Stomach smooth muscle (tissue), 2 donors: ENCODE measurements at regions not wholly inside any gene's neighbourhood (a gene's known extent, or its start where the extent isn't known, plus 50 kb on each side); places are given as distances from the start of the nearest gene placed in this dataset.
"Not testable (repeated sequence)": the region's sequence is repeated elsewhere in the genome, so short reads cannot be mapped to it uniquely, and the experiment has no call there.

Experiments
- H3K27ac ChIP-seq: one replicate; pipeline ENCODE4 v1.7.0; 2013; ENCODE audit warnings: mild to moderate bottlenecking, low read length, inconsistent platforms
- H3K27me3 ChIP-seq, 2 donors: one replicate each; pipeline ENCODE4 v1.7.0; 2013; ENCODE audit warnings: low read length in 2 of 2; ENCODE audit not compliant: insufficient read depth in 2 of 2, control insufficient read depth in 1 of 2
- H3K36me3 ChIP-seq, 2 donors: one replicate each; pipeline ENCODE4 v1.7.0; 2013; ENCODE audit warnings: low read length in 2 of 2; ENCODE audit not compliant: control insufficient read depth in 2 of 2, insufficient read depth in 2 of 2
- H3K4me1 ChIP-seq: one replicate; pipeline ENCODE4 v1.7.0; 2013; ENCODE audit warnings: low read length; ENCODE audit not compliant: control insufficient read depth, insufficient read depth
- H3K4me3 ChIP-seq, 2 donors: one replicate each; pipeline ENCODE4 v1.7.0; 2013; ENCODE audit warnings: low read length in 2 of 2
- H3K9ac ChIP-seq, 2 donors: one replicate each; pipeline ENCODE4 v1.7.0; 2013; ENCODE audit warnings: low read length in 2 of 2, mild to moderate bottlenecking in 1 of 2
- H3K9me3 ChIP-seq, 2 donors: one replicate each; pipeline ENCODE4 v1.7.0; 2013; ENCODE audit warnings: low read length in 2 of 2; ENCODE audit not compliant: control insufficient read depth in 2 of 2
- donor health status: healthy.
- donor health status: Pancreatic carcinoma.

DNA sequence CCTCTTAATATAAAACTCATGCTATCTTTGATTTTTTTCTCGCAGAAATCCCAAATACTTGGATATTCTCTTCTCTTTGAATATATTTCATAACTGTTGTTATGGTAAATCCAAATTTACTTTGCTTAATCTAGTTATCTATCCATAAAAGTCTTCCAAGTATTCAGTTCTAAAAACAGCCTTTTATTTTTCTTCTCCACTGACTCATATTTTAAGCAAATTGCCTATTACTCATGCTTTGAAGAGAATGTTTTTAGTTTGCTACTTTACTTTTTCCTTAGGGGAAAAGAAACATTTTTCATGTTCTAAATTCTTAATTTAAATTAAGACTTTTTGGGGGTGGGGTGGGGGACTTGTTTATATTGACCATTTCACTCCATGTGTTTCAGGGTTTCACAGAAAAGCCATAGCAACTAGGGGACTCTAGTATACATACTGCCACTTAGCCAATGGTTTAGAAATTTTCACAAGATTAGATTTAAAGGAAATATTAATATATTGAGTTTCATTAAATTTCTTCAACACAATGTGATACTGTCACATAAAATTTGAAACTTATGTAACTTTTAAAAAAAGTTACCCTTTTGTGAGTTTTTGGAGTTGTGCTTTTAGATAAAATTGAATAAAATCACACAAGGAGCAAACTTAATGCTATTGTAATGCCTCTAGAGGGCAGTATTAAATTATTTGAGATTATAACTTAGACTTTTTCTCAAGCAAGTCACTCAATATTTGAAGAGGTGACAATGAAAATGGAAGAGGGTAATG lies 545.8 kb upstream of the ARRDC3 start:
- H3K4me1 ChIP-seq: no peaks in the 10 kb centered on the region
- no peak overlapping the region for H3K9ac ChIP-seq
- H3K9me3 ChIP-seq: no peaks in the 10 kb centered on the region
- H3K4me3 ChIP-seq: no peak overlapping the region
- H3K27me3 ChIP-seq: no peaks in the 10 kb centered on the region
- H3K36me3 ChIP-seq: no peaks in the 10 kb centered on the region
- H3K27ac ChIP-seq: no peak overlapping the region

DNA sequence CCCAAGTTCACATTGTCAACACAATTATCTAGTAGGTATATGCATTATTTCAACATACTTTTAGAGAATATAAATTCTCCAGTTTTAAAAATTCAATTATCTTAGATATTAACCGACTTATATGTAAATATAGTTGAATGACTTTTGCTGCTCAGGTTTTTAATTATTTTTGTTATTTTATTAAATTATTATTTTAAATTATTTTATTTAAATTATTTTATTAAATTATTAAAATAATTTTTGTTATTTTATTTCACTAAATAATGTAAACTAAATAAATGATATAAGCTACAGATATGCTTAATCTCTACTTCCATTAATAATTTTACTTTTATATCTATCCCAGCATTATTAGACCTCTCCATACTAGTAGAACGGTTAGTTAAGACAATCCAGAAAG lies 544.3 kb upstream of the ARRDC3 start:
- H3K9me3 ChIP-seq: no peaks in the 10 kb centered on the region
- H3K27ac ChIP-seq: no peak overlapping the region
- no peak overlapping the region for H3K9ac ChIP-seq
- no peak overlapping the region for H3K4me3 ChIP-seq
- no peaks in the 10 kb centered on the region for H3K36me3 ChIP-seq
- H3K4me1 ChIP-seq: no peaks in the 10 kb centered on the region
- no peaks in the 10 kb centered on the region for H3K27me3 ChIP-seq

DNA sequence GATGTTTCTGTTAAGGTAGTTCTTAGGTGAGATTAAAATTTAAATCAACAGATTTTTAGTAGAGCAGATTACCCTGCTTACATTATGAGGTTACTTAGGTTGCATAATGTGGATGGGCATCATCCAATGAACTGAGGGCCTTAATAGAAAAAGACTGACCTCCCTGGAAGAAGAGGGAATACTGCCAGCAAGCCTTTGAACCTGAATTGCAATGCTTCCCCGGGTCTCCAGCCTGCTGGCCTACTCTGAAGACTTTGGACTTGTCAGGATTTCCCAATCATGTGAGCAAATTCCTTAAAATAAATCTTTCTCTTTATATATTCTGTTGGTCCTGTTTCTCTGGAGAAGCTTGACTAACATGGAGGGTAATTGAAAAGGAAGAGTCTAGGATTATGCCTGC lies 542.1 kb upstream of the ARRDC3 start:
- no peaks in the 10 kb centered on the region for H3K4me1 ChIP-seq
- no peaks in the 10 kb centered on the region for H3K27me3 ChIP-seq
- no peaks in the 10 kb centered on the region for H3K36me3 ChIP-seq
- no peak overlapping the region for H3K9ac ChIP-seq
- no peak overlapping the region for H3K4me3 ChIP-seq
- no peak overlapping the region for H3K27ac ChIP-seq
- H3K9me3 ChIP-seq: no peaks in the 10 kb centered on the region

DNA sequence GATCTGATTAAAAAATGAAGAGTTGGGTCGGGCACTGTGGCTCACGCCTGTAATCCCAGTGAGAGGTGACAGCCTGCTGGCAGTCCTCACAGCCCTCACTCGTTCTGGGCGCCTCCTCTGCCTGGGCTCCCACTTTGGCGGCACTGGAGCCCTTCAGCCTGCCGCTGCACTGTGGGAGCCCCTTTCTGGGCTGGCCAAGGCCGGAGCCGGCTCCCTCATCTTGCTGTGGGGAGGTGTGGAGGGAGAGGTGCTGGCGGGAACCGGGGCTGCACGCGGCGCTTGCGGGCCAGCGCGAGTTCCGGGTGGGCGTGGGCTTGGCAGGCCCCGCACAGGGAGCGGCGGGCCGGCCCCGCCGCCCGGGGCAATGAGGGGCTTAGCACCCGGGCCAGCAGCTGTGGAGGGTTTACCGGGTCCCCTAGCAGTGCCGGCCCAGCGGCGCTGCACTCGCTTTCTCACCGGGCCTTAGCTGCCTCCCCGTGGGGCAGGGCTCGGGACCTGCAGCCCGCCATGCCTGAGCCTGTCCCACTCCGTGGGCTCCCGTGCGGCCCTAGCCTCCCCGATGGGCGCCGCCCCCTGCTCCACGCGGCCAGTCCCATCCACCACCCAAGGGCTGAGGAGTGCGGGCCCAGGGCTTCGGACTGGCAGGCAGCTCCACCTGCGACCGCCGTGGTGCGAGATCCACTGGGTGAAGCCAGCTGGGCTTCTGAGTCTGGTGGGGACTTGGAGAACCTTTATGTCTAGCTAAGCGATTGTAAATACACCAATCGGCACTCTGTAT lies 534.1 kb upstream of the ARRDC3 start:
- H3K4me3 ChIP-seq, H3K27ac ChIP-seq, H3K9ac ChIP-seq, H3K9me3 ChIP-seq, H3K4me1 ChIP-seq, H3K36me3 ChIP-seq, H3K27me3 ChIP-seq: not testable (repeated sequence)

DNA sequence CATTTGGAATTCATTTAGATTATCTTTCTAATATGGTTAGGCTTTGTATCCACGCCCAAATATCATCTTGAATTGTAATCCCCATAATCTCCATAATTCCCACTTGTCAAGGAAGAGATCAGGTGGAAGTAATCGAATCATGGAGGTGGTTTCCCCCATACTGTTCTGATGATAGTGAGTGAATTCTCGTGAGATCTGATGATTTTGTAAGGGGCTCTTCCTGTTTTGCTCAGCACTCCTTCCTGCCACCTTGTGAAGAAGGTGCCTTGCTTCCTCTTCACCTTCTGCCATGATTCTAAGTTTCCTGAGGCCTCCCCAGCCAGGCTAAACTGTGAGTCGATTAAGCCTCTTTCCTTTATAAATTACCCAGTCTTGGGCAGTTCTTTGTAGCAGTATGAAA lies 527.5 kb upstream of the ARRDC3 start:
- Histone ChIP-seq H3K9ac (no peak overlapping the region), H3K9me3 (no peaks in the 10 kb centered on the region), H3K36me3 (no peaks in the 10 kb centered on the region), H3K27ac (no peak overlapping the region), H3K4me1 (no peaks in the 10 kb centered on the region), H3K27me3 (no peaks in the 10 kb centered on the region), H3K4me3 (no peak overlapping the region)

DNA sequence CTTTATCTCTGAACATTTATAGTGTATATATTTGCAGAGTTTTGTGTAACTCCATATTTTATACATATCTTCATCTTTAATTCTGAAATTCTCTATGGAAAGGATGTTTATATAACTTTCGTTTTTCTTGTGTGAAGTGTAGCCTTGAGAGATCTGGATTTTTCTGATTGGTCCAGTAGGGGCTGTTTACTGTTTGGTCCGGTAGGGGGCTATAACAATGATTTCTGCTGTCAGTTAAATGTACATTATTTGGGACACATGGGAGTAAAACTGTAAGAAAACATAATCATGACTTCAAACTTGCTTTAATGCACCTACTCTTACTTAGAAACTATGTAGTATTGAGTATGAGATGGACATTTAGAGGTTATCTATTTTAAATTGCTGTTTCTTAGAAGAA lies 527.1 kb upstream of the ARRDC3 start:
- Histone ChIP-seq H3K27ac (no peak overlapping the region), H3K27me3 (no peaks in the 10 kb centered on the region), H3K9me3 (no peaks in the 10 kb centered on the region), H3K36me3 (no peaks in the 10 kb centered on the region), H3K4me1 (no peaks in the 10 kb centered on the region), H3K9ac (no peak overlapping the region), H3K4me3 (no peak overlapping the region)

DNA sequence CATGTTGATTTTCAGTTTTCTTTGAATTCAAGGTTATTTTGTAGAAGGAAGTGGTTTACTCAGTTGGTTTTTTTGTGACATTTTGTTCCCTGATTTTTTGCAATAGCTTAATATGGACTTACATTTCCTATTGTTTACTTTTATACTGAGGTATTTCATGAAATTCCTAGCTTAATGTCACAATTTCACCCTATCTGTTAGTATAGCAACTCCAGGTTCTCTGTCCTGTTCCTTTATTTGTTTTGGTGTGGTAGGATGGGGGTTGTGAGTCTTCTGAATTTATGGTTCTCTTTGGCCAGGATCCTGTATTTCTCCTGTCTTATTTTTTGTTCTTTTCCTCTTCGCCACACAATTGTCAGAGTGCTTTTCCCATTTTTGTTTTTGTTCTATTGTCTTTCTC lies 523.4 kb upstream of the ARRDC3 start:
- Histone ChIP-seq H3K36me3 (no peaks in the 10 kb centered on the region), H3K4me1 (no peaks in the 10 kb centered on the region), H3K27me3 (no peaks in the 10 kb centered on the region), H3K4me3 (no peak overlapping the region), H3K9me3 (no peaks in the 10 kb centered on the region), H3K9ac (no peak overlapping the region), H3K27ac (no peak overlapping the region)

DNA sequence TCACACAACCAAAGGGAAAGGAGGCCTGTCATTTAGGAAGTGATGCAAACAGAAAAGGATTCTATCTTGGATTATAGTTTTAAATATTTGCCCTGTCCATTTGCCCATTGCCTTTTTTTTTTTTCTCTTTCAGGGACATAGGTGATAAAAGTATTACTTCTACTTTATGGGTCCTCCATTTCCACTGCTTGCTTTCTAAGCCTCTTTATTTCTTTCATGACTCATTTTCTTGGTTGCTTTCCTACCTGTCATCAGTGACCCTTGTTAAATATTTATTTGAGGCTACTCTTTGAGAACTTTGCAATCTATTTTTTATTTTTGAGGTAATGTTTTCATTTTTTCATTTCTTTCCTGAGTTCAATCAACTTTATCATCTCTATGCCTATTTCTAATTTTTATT lies 522.9 kb upstream of the ARRDC3 start:
- no peak overlapping the region for H3K9ac ChIP-seq
- H3K4me3 ChIP-seq: no peak overlapping the region
- no peaks in the 10 kb centered on the region for H3K27me3 ChIP-seq
- no peaks in the 10 kb centered on the region for H3K36me3 ChIP-seq
- H3K27ac ChIP-seq: no peak overlapping the region
- no peaks in the 10 kb centered on the region for H3K9me3 ChIP-seq
- H3K4me1 ChIP-seq: no peaks in the 10 kb centered on the region

DNA sequence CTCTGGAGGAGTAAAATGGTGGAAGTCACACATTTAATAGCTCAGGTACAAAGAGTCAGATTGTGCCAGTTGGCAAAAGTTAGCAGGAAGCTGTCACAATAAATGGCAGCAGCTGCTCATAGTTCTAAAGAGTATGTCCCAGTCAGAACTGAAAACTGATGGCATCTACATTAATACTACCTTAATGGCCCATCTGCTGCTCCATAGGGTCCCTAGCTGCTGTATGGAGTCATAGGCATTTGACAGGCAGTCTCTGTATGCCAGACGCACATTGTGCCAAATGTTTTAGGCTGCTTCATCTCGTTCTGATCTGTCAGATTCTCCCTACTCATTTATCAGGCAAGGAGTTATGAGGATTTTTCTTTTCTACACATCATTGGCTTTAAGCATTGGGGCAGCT lies 515.8 kb upstream of the ARRDC3 start:
- Histone ChIP-seq H3K4me1 (no peaks in the 10 kb centered on the region), H3K27ac (no peak overlapping the region), H3K9ac (no peak overlapping the region), H3K36me3 (no peaks in the 10 kb centered on the region), H3K4me3 (no peak overlapping the region), H3K9me3 (no peaks in the 10 kb centered on the region), H3K27me3 (no peaks in the 10 kb centered on the region)

DNA sequence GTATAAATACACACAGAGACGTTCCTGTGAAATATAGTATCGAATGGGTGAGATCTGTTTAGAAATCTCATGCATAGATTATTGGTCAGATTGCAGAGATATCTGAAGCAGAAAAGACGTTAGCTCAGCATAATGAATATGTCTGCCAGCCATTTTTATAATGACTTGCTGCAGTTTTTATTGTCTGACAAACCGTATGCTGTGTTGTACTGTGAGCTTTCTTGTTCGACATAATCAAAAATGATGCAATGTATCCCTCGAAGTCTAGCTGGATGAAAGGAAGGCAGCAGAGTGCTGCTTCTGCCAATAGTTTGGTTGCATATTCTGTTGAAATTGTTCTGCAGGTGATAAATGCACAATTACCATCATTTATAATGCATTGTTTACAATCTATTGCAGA lies 514.9 kb upstream of the ARRDC3 start:
- Histone ChIP-seq H3K27ac (no peak overlapping the region), H3K9ac (no peak overlapping the region), H3K36me3 (no peaks in the 10 kb centered on the region), H3K4me3 (no peak overlapping the region), H3K9me3 (no peaks in the 10 kb centered on the region), H3K27me3 (no peaks in the 10 kb centered on the region), H3K4me1 (no peaks in the 10 kb centered on the region)

DNA sequence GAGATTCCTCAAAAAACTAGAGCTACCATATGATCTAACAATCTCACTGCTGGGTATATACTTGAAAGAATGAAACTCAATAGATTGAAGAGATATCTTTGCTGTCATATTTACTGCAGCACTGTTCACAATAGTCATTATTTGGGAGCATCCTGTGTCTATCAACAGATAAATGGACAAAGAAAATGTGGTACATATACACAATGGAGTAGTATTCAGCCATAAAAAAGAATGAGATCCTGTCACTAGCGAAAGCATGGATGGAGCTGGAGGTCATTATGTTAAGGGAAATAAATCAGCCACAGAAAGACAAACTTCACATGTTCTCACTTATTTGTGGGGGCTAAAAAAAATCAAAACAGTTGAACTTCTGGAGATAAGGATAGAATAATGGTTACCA lies 505.7 kb upstream of the ARRDC3 start:
- H3K4me1 ChIP-seq: no peaks in the 10 kb centered on the region
- H3K9me3 ChIP-seq: no peaks in the 10 kb centered on the region
- no peaks in the 10 kb centered on the region for H3K36me3 ChIP-seq
- H3K9ac ChIP-seq: no peak overlapping the region
- no peaks in the 10 kb centered on the region for H3K27me3 ChIP-seq
- H3K27ac ChIP-seq: no peak overlapping the region
- no peak overlapping the region for H3K4me3 ChIP-seq
